OCI-LY7 (cell line): ENCODE measurements at regions not wholly inside any gene's neighbourhood (a gene's known extent, or its start where the extent isn't known, plus 50 kb on each side); places are given as distances from the start of the nearest gene placed in this dataset.

Experiments
- BruUV-seq: library from RNA; stranded (reverse); fragments of 400-500 nt; replicated peaks from 2 replicates; lab custom pipeline; 2021; lab: Mats Ljungman, UMichigan
- CTCF ChIA-PET: fragments of 300-600 bp; sonication (Branson Sonifier 250); formaldehyde crosslinking; loops from one replicate; lab custom pipeline; 2022; ENCODE audit warnings: antibody characterized with exemption; ENCODE audit not compliant: unreplicated experiment; lab: Charles Lee
- POLR2A ChIA-PET: fragments of 300-600 bp; sonication (Branson Sonifier 250); formaldehyde crosslinking; loops from one replicate; lab custom pipeline; 2022; ENCODE audit warnings: antibody characterized with exemption; lab: Charles Lee
- DNase-seq: peaks from one replicate; pipeline ENCODE4 v3.0.0-alpha.2; 2015; ENCODE audit warnings: low spot score
- H2AFZ ChIP-seq: fragments of 200-600 bp; sonication (generic), shearing (Covaris generic); 2 replicates; pipeline ENCODE4 v1.6.1; 2014; ENCODE audit warnings: mild to moderate bottlenecking, antibody characterized with exemption, low read length, moderate library complexity
- H3K27ac ChIP-seq: fragments of 200-600 bp; sonication (generic); 2 replicates; pipeline ENCODE4 v1.5.1; 2014; ENCODE audit warnings: mixed run types, low read depth, mild to moderate bottlenecking, moderate library complexity, low read length, inconsistent platforms; ENCODE audit not compliant: poor library complexity, severe bottlenecking
- H3K36me3 ChIP-seq: fragments of 200-600 bp; sonication (generic); 2 replicates; pipeline ENCODE4 v1.6.1; 2014; ENCODE audit warnings: mild to moderate bottlenecking, antibody characterized with exemption, low read length, moderate library complexity, mixed read lengths; ENCODE audit not compliant: insufficient read depth
- H3K4me1 ChIP-seq: fragments of 200-600 bp; sonication (generic); 2 replicates; pipeline ENCODE4 v1.5.1; 2014; ENCODE audit warnings: mild to moderate bottlenecking, low read length; ENCODE audit not compliant: insufficient read depth, poor library complexity, severe bottlenecking
- H3K4me2 ChIP-seq: fragments of 200-600 bp; sonication (generic); 2 replicates; pipeline ENCODE4 v1.6.1; 2014; ENCODE audit warnings: mild to moderate bottlenecking, low read length
- H3K4me3 ChIP-seq: fragments of 200-600 bp; sonication (generic); 2 replicates; pipeline ENCODE4 v1.5.1; 2014; ENCODE audit warnings: mild to moderate bottlenecking, low read depth, low read length; ENCODE audit not compliant: poor library complexity, severe bottlenecking
- H3K79me2 ChIP-seq: fragments of 200-600 bp; sonication (generic); 2 replicates; pipeline ENCODE4 v1.6.1; 2016; ENCODE audit warnings: low read depth, mild to moderate bottlenecking, low read length, moderate library complexity, mixed read lengths; ENCODE audit not compliant: insufficient read depth
- H3K9me2 ChIP-seq: fragments of 200-600 bp; sonication (generic); 2 replicates; pipeline ENCODE4 v1.6.1; 2016; ENCODE audit warnings: mild to moderate bottlenecking, low read length, mixed read lengths; ENCODE audit not compliant: insufficient read depth
- H3K9me3 ChIP-seq: fragments of 200-600 bp; sonication (generic); 2 replicates; pipeline ENCODE4 v1.6.1; 2014; ENCODE audit warnings: mild to moderate bottlenecking, mixed run types, low read length, mixed read lengths
- H4K20me1 ChIP-seq: fragments of 200-600 bp; sonication (generic); 2 replicates; pipeline ENCODE4 v1.6.1; 2014; ENCODE audit warnings: mild to moderate bottlenecking, antibody characterized with exemption, low read length, moderate library complexity, mixed read lengths; ENCODE audit not compliant: insufficient read depth
- EZH2phosphoT487 ChIP-seq: fragments of 200-600 bp; sonication (generic); IDR thresholded peaks from 2 replicates; pipeline ENCODE4 v1.6.1; 2018; ENCODE audit warnings: low read depth, borderline replicate concordance, mild to moderate bottlenecking, mixed run types, antibody characterized with exemption, low read length, moderate library complexity, mixed read lengths
- intact Hi-C: fragments of 100-400 bp; cut with micrococcal nuclease; formaldehyde crosslinking; loops from one replicate; pipeline ENCODE4 v1.10.0; 2022; ENCODE audit not compliant: unreplicated experiment
- TF ChIP-seq, protein P1 (sequence below): fragments of 200-600 bp; sonication (generic); conservative IDR thresholded peaks from 2 replicates; pipeline ENCODE4 v1.5.1; 2014; ENCODE audit warnings: mild to moderate bottlenecking, antibody characterized with exemption, low read length, moderate library complexity, mixed read lengths

DNA sequence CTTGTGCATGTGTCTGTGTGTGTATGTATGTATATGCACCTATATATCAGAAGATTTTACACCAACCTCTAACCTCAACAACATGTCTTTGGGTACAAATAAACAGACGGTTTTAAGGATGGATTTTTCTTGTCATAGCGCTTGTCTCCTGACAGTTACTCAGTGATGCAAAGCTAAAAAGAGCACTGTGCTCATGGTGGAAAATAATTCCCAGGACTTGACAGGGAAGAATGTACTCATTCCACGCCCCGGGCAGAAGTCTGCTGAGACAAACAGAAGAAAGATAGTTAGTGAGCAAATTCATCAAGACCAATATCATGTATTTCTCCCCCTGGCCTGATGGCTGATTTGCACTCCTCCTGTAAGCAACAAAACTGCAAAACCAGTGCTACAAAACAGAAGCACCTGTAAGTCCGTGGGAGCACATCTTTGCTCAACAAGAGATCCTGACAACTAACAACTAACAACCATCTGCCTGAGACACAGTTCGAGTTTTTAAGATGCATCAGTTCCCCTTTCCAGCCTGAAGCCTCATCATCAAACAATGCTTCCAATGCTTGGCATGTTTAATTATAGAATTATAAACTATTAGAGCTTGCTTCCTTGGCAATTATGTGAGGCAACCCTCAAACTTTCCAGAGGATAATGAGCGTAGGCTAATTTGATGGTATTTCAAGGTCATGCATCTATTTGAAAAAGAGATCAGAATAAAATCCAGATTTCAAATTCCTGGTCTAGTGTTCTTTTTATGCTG is 812.7 kb upstream of the MIR17HG start:
- Histone ChIP-seq H3K4me2 (no peak overlapping the region), H3K27ac (no peak overlapping the region), H3K36me3 (no peaks in the 10 kb centered on the region), H4K20me1 (no peaks in the 10 kb centered on the region), H2AFZ (no peak overlapping the region), H3K9me2 (no peaks in the 10 kb centered on the region), H3K4me3 (no peak overlapping the region), H3K9me3 (peaks cover 15% of the 10 kb centered on the region; the same call in 1 of the 2 replicates), H3K4me1 (no peaks in the 10 kb centered on the region), H3K79me2 (no peaks in the 10 kb centered on the region)
- CTCF ChIA-PET: no interaction called here
- POLR2A ChIA-PET: interaction anchor here (0.7 kb wide), 1 partner anchor 9 kb away, joined by 3 read pairs; no protein-coding TSS in a partner anchor
- DNase-seq: no peak
- TF ChIP-seq, protein P1, sequence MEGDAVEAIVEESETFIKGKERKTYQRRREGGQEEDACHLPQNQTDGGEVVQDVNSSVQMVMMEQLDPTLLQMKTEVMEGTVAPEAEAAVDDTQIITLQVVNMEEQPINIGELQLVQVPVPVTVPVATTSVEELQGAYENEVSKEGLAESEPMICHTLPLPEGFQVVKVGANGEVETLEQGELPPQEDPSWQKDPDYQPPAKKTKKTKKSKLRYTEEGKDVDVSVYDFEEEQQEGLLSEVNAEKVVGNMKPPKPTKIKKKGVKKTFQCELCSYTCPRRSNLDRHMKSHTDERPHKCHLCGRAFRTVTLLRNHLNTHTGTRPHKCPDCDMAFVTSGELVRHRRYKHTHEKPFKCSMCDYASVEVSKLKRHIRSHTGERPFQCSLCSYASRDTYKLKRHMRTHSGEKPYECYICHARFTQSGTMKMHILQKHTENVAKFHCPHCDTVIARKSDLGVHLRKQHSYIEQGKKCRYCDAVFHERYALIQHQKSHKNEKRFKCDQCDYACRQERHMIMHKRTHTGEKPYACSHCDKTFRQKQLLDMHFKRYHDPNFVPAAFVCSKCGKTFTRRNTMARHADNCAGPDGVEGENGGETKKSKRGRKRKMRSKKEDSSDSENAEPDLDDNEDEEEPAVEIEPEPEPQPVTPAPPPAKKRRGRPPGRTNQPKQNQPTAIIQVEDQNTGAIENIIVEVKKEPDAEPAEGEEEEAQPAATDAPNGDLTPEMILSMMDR: no peak
- TF ChIP-seq EZH2phosphoT487: no peak
- intact Hi-C loops: no loop called here
- no TSS peak for BruUV-seq

DNA sequence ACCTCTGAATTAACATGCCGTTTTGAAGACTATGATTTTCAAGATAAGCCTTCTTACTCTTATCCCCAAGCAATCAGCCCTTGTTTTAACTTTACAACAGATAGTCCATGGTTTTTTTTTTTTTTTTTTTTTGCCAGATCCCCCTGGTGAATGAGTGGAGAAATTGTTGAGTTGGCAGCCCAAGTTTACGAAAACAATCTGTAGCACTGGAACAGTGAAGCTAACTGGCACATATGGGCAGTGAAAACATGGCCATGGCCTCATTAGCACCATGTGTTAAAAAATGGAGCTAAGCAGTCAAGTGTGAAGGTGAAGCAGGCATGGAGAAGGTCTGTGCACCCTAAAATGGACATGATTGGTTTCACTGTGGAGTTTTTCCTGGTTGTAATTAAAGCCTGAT is 812.1 kb upstream of the MIR17HG start:
- no TSS peak for BruUV-seq
- CTCF ChIA-PET: no interaction called here

More for the DNA sequence above, 812.1 kb upstream of the MIR17HG start:
- no peaks in the 10 kb centered on the region for H3K4me1 ChIP-seq
- no peak overlapping the region for H3K4me3 ChIP-seq
- H4K20me1 ChIP-seq: no peaks in the 10 kb centered on the region
- H3K27ac ChIP-seq: no peak overlapping the region
- DNase-seq: no peak
- no peak overlapping the region for H3K4me2 ChIP-seq
- H2AFZ ChIP-seq: no peak overlapping the region
- POLR2A ChIA-PET: interaction anchor here (0.7 to 1.0 kb wide), 3 partner anchors 10 to 1073 kb away, joined by 4 to 8 read pairs (median 5); no protein-coding TSS in a partner anchor
- TF ChIP-seq, protein P1: no peak
- TF ChIP-seq EZH2phosphoT487: no peak
- intact Hi-C loops: no loop called here
- H3K9me3 ChIP-seq: peaks cover 12% of the 10 kb centered on the region; the same call in 1 of the 2 replicates
- no peaks in the 10 kb centered on the region for H3K9me2 ChIP-seq
- no peaks in the 10 kb centered on the region for H3K36me3 ChIP-seq
- H3K79me2 ChIP-seq: no peaks in the 10 kb centered on the region
